GM18517 (cell line): ENCODE measurements at regions not wholly inside any gene's neighbourhood (a gene's known extent, or its start where the extent isn't known, plus 50 kb on each side); places are given as distances from the start of the nearest gene placed in this dataset.

Experiments
- ATAC-seq: cut with Tn5 transposase; IDR thresholded peaks from one replicate; pipeline ENCODE4 v1.9.1; 2021; ENCODE audit warnings: mild to moderate bottlenecking, moderate library complexity; ENCODE audit not compliant: unreplicated experiment

DNA sequence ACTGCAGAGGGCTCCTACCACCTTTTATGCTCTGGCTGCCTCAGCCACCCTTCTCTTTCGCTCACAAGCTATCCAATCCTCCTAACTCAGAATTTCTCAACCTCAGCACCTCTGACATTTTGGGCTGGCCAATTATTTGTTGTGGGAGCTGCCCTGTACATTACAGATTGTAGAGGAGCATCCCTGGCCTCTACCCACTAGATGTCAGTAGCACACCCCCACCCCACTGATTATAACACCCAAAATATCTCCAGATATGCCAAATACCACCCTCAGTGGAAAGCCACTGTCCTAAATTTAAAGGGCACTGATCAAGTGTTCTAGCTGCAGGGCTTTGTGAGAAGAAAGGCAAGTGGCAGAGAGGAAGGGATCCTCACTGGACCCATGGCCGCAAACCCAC lies 443.1 kb downstream of the SOX6 start:
- no peak for ATAC-seq
